Frontal cortex (tissue), 4 donors: ENCODE measurements at regions not wholly inside any gene's neighbourhood (a gene's known extent, or its start where the extent isn't known, plus 50 kb on each side); places are given as distances from the start of the nearest gene placed in this dataset. TPM values are rescaled to one million over a fixed set of nuclear protein-coding genes. Genes with fewer than 3 reads are reported as not detected.
A peak's percentile ranks its signal among the peaks of the same experiment; 100 is the strongest.
"Not testable (repeated sequence)": the region's sequence is repeated elsewhere in the genome, so short reads cannot be mapped to it uniquely, and the experiment has no call there.

Source experiments
- DNase-seq, 2 donors: peaks; one replicate each; pipeline ENCODE4 v3.0.0; 2012; ENCODE audit warnings: low spot score in 2 of 2
- FAIRE-seq: peaks from 2 replicates; lab custom pipeline; 2012; peaks lifted over from hg19 to GRCh38; lab: Jason Lieb, UNC
- small RNA-seq: library from RNA; depleted of rRNA; stranded (forward); fragments of <200 nt; gene quantifications from one replicate; pipeline ENCODE3, GENCODE V24; 2014
- donor health status: control.
- donor health status: control.
- donor health status: control.

DNA sequence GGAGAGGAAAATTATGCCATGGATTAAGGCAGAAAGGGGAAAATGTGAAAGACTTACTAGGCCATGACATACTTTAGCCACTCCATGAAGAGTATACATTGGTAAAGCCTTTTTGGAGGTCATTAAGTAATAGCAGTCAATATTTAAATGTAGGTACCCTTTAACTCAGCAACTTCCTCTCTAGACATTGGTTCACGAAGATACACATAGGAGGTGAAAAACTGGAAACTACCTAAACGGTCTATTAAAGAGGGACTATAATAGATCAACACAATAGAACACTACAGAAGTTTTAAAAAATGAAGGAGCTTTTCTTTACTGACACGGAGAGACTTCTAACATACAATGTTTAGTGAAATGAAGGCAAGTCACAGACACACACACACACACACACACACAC lies 68.2 kb upstream of the BMAL1 start:
- FAIRE-seq, result no peak
- DNase-seq, result no peak

DNA sequence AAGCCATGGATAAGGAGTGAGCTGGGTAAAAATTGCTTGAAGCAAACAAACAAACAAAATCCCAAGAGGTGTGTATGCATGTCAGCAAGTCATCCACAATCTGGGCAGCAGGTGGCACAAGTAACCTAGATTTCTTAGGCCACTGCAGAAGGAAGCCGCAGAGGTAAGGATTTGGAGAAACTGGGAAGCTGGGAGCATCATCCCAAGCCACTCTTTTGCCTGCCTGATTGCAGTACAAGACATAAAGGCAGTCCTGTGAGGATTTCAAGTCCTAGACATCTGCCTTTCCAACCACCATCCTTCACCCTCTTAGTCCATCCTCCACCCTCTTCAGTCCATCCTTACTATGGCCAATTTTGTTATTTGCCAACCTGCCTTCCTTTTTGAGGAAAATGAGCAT lies 67.2 kb upstream of the BMAL1 start:
- FAIRE-seq (no peak), DNase-seq (peak in 1 of 2 donors; percentile 43)

DNA sequence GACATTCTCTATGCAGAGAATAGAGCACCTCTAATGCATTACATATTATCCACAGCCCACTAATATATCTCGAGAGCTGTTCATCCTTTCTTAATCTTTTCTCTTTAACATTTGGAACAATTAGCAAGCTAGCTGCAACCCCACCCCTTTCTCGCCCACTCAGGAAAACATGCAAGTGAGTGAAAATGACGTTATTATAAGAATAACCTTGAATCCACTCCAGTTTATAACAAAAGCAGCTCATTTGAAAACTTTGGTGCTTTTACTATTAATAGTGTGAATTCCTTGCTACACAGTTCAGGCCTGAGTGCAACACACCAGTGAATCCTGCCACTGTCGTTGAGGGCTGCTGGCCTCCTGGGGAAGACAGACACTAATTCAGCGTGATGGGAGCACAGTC lies 63.3 kb upstream of the BMAL1 start:
- FAIRE-seq, result no peak
- DNase-seq, result no peak

DNA sequence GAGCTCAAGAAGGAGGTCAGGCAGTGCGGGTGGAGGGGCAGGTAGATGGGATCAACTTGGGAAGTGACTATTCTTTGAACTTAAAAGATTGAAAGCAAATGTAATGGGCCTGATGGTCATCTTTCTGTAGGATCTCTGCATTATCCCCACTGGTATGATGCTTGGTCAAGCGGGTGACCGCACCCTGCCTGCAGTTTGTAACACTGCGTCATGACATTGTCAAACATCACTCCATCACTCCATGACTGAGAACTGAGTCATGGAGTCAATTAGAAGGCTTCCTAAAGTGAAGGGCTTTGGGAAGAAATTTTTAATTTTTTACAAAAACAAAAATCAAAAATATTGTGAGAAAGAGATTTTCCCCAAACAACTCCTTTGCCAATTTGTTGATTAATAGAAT lies 62.4 kb upstream of the BMAL1 start:
- FAIRE-seq (no peak), DNase-seq (no peak)

DNA sequence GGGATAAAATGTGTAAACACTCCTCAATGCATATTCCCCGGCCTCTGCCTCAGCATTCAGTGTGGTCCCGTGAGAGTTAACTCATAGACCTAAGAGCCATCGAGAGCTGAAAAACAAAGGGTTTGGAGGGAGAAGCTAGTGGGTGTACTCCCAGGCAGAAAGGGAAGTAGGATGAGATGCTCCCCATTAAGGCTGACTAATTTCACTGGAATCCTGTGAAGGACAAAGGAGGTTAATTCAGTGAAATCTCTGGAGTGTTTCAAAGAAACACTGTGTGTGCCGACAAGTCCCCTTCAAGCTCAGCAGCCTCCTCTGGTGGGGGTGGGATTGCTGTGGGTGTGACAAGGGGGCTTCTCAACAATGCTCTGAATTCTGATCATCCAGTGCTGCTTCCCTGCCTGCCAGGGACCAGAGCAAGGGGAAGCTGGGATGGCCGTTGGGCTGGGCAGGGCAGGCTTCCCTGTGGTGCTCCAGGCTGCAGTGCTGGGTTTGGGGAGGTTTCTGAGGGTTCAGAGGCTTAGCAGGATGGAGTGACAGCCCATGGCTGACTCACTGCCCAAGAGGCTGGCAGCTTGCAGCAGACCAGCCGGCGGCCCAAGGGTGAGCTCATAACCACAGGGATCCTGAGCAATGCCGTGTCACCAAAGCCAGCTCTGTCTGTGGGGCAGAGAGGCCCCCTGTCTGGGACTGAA lies 61.4 kb upstream of the BMAL1 start:
- FAIRE-seq, result no peak
- DNase-seq, result no peak

DNA sequence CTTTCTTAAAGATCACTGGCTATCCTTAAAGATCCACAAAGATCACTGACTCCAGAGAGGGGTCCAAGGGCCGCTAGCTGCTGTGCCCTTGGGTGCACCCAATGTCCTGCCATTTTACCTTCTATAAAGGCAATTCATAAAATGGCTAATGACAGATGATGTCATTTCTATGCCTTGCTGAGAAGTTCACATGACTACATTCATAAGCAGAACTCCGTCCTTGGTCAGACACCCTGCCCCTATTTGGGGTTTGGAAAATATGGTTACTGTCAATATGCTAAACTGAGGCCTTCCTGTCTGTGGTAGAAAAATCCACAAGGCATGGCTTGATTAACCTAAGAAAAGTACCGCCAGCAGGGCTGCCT lies 60.9 kb upstream of the BMAL1 start:
- DNase-seq (no peak), FAIRE-seq (no peak)

DNA sequence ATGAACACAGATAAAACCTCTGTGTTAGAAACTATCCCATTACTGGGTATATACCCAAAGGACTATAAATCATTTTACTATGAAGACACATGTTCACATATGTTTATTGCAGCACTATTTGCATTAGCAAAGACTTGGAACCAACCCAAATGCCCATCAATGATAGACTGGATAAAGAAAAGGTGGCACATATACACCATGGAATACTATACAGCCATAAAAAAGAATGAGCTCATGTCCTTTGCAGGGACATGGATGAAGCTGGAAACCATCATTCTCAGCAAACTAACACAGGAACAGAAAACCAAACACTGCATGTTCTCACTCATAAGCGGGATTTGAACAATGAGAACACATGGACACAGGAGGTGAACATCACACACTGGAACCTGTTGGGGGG lies 58.9 kb upstream of the BMAL1 start:
- DNase-seq, FAIRE-seq: not testable (repeated sequence)

DNA sequence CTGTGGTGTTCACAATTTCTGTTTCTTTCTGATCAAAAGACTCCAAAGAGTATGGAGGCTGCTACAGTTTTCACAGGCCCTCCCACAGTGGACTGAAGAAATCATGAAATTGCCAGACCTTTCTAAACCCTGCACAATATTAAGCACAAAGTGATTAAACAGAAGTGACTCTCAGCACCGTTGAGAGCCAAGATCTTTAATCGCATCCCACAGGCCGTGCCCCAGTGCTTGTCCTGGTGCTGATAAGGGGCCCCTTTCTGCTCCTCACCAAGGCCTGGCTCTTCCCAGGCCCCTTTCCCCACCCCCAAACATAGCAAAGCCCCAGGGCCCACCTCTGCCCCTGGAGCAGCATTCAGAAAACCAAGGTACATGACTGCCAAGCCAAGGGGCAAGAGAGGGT lies 57.4 kb upstream of the BMAL1 start:
- DNase-seq (no peak), FAIRE-seq (no peak)

DNA sequence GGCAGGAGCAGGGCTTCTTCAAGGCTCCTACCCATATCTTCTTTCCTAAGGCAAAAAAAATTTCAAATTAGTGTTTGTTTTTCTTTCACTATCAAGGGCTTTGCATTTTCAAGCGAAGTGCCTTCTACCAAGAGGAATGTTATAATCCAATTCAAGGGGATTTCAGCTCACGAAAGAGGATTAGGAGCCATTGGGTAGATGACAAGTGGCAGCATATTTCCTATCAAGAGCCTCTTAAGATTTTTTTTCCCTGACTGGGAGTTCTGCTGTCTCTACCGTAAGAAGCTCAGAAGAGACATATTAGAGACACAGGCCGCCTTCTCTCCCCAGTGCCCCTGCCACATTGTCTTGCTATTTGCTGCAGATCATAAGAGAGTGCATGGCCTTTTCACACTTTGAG lies 55.9 kb upstream of the BMAL1 start:
- no peak for DNase-seq
- FAIRE-seq, result no peak

DNA sequence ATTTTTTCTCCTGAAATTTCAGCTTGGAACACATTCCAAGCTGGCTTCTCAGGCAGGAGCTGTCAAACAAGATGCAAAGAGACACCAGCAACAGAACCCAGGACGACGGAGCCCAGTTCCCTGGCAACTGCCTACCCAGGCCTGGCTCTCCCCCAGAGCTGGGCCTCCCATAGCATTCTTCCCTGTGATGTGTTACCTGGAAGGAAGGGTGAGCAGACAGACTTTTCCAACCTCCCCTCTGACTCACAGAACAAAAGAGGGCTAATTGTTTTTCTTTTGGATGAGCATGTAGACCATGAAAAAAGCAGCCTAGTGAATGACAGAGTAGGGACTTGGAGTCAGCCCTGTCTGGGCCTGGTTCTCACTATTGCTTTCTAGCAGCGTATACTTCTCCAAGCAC lies 55.3 kb upstream of the BMAL1 start:
- no peak for FAIRE-seq
- DNase-seq, result no peak

DNA sequence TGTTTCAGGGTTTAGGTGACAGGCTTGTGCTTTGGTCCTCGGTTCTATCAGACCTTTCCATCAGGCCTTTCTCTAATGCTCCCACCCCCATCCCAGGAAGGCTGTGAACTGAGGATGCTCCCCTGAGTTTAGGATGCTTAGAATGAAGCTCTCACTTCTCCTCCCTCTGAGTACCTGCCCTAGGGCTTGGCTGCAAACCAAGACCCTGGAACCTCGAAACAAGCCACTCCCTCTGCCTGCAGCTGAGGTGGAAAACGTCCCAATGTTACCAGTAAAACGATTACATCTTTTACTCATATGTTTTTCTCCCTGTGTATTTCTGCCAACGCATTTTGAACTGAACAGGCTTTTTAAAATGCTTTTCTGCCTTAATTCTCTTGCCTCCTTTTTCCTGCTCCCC lies 54.5 kb upstream of the BMAL1 start:
- FAIRE-seq, result no peak
- no peak for DNase-seq

DNA sequence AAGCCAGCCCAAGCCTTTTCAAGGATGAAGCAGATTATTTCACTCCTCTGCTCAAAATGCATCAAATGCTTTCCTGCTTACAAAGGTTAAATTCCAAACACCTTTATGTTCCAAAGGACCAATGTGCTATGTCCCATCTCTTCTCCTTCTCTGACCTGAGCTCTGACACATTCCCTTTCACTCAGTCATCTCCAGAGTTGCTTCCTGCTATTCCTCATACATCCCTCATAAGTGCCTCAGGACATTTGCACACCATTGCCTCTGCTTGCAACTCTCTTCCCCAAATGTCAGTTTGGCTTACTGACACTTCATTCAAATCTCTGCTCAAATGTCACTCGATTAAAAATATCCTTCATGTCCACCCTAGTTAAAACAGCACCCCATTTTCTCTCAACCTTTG lies 53.3 kb upstream of the BMAL1 start:
- DNase-seq (no peak), FAIRE-seq (no peak)

DNA sequence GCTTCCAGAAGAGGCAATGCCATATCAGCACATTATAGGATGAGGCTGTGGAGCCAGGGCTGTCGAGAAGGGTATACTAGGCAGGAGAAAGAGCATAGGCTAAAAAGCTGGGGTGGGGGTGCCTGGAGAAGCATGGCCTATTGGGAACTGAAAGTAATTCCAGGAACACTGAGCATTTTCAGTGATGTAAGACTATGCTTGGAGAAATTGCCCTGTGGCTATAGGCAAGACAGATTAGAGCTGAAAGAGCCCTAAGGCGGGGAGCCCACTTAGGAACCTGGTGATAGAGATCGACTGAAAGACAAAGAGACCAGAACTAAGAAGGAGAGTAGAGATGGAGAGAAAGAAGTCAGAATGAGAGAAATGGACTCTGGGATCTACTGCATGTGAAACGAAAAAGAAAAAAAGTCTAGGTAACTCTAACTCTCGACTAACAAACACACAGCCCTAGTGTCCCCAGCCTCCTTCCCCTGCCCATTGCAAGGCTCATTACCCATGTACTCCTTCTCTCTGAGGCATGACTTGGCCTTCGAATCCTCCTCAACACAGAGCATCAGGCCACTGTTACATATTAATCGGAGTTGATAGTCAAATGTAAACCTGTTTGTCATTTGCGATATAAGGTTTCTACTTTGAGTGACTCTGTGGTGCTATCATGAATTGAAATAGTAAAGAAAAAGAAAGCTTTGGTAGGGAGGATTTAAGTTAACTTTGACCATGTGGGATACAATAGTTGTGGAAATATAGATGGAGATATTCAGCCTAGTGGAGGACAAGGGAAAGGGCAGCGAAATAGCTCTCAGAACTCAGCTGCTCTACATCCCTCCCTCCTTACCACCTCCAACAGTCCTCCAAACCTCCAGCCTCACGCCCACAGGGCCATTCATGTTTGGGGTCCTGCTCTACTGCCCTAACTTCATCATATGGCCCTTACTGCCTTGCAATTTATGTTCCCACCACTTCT lies 52.3 kb upstream of the BMAL1 start:
- FAIRE-seq, result no peak
- no peak for DNase-seq

DNA sequence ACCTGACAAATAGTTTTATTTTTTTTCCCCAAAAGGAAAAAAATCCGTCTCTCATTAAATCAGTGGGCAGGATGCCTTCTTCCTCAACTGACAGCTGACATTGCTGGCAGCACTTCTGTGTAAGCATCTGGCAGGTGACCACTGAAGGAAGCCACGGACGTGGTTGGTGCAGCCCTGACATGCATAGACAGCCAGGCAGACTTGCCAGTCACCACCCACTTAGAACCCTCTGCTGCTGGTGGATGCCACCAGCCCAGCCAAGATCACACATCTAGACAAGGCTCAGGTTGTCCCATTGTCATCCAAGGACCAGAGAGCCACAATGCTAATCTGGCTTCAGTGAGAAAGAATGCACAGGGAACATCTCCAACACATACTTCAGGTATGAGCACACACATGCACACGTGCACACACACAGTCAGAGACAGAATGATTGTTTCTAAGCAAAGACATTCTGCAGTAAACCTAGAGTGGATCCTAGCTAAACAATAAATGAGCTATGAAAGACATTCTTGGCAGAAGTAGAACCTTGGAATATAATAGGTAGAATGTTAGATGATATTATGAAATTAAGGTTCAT lies 49.8 kb upstream of the BMAL1 start:
- DNase-seq (no peak), FAIRE-seq (no peak)

Small RNA genes lying in the stretch of these regions (small RNA-seq; reads per million reads assigned to genes)
- not detected for gene AC022878.1
